ENCODE measurements at regions not wholly inside any gene's neighbourhood (a gene's known extent, or its start where the extent isn't known, plus 50 kb on each side); places are given as distances from the start of the nearest gene placed in this dataset.
"Not testable (repeated sequence)": the region's sequence is repeated elsewhere in the genome, so short reads cannot be mapped to it uniquely, and the experiment has no call there.

GRCh38 chr3:177359593-177360357, 162.5 kb upstream of the TBL1XR1 start:
- under 1% methylated on average over 40 of the region's 40 CpGs for WGBS
- DNase-seq (ENCODE audit: extremely low spot score), result peak; percentile 95
- Histone ChIP-seq H3K4me3 (ENCODE audit: low read depth, low read length) (peak overlapping the region; percentile 33), H3K27ac (ENCODE audit: low read depth) (peak overlapping the region; percentile 88), H3K4me1 (ENCODE audit: insufficient read depth) (no peaks in the 10 kb centered on the region), H3K36me3 (ENCODE audit: insufficient read depth) (no peaks in the 10 kb centered on the region)

- no peak for DNase-seq (ENCODE audit: extremely low spot score)
- WGBS, result 87% methylated on average over 13 of the region's 13 CpGs
- Histone ChIP-seq H3K27ac (ENCODE audit: low read depth) (peak overlapping the region; percentile 59), H3K36me3 (ENCODE audit: insufficient read depth) (no peaks in the 10 kb centered on the region), H3K4me3 (ENCODE audit: low read depth, low read length) (no peak overlapping the region), H3K4me1 (ENCODE audit: insufficient read depth) (no peaks in the 10 kb centered on the region)
These were observed 164.0 kb upstream of the TBL1XR1 start for GRCh38 chr3:177361081-177361938.

- no peak overlapping the region for H3K4me3 ChIP-seq (ENCODE audit: low read depth, low read length)
- DNase-seq (ENCODE audit: extremely low spot score), result no peak
- WGBS, result 54% methylated on average over 2 of the region's 2 CpGs
- H3K27ac ChIP-seq (ENCODE audit: low read depth), result no peak overlapping the region
- H3K36me3 ChIP-seq (ENCODE audit: insufficient read depth), result no peaks in the 10 kb centered on the region
- H3K4me1 ChIP-seq (ENCODE audit: insufficient read depth), result no peaks in the 10 kb centered on the region
These were observed 165.3 kb upstream of the TBL1XR1 start for GRCh38 chr3:177362626-177363025.

GRCh38 chr3:177364236-177364635, 167.0 kb upstream of the TBL1XR1 start:
- Histone ChIP-seq H3K36me3 (ENCODE audit: insufficient read depth) (no peaks in the 10 kb centered on the region), H3K4me3 (ENCODE audit: low read depth, low read length) (no peak overlapping the region), H3K27ac (ENCODE audit: low read depth) (no peak overlapping the region), H3K4me1 (ENCODE audit: insufficient read depth) (no peaks in the 10 kb centered on the region)
- 96% methylated on average over 4 of the region's 4 CpGs for WGBS
- DNase-seq (ENCODE audit: extremely low spot score), result no peak

- not testable (repeated sequence) for H3K4me1 ChIP-seq (ENCODE audit: insufficient read depth); H3K4me3 ChIP-seq (ENCODE audit: low read depth, low read length); H3K36me3 ChIP-seq (ENCODE audit: insufficient read depth); H3K27ac ChIP-seq (ENCODE audit: low read depth); DNase-seq (ENCODE audit: extremely low spot score)
- 96% methylated on average over 3 of the region's 3 CpGs for WGBS
These were observed 168.0 kb upstream of the TBL1XR1 start for GRCh38 chr3:177365294-177365693.

- no peaks in the 10 kb centered on the region for H3K4me1 ChIP-seq (ENCODE audit: insufficient read depth)
- no peak for DNase-seq (ENCODE audit: extremely low spot score)
- 90% methylated on average over 8 of the region's 8 CpGs for WGBS
- H3K4me3 ChIP-seq (ENCODE audit: low read depth, low read length), result no peak overlapping the region
- no peak overlapping the region for H3K27ac ChIP-seq (ENCODE audit: low read depth)
- no peaks in the 10 kb centered on the region for H3K36me3 ChIP-seq (ENCODE audit: insufficient read depth)
These were observed 170.5 kb upstream of the TBL1XR1 start for GRCh38 chr3:177367788-177368187.

- Histone ChIP-seq H3K36me3 (ENCODE audit: insufficient read depth) (no peaks in the 10 kb centered on the region), H3K27ac (ENCODE audit: low read depth) (no peak overlapping the region), H3K4me3 (ENCODE audit: low read depth, low read length) (no peak overlapping the region), H3K4me1 (ENCODE audit: insufficient read depth) (no peaks in the 10 kb centered on the region)
- no peak for DNase-seq (ENCODE audit: extremely low spot score)
- 72% methylated on average over 3 of the region's 3 CpGs for WGBS
These were observed 173.1 kb upstream of the TBL1XR1 start for GRCh38 chr3:177370246-177370822.

- no peak for DNase-seq (ENCODE audit: extremely low spot score)
- Histone ChIP-seq H3K27ac (ENCODE audit: low read depth) (no peak overlapping the region), H3K36me3 (ENCODE audit: insufficient read depth) (no peaks in the 10 kb centered on the region), H3K4me3 (ENCODE audit: low read depth, low read length) (no peak overlapping the region), H3K4me1 (ENCODE audit: insufficient read depth) (no peaks in the 10 kb centered on the region)
These were observed 173.9 kb upstream of the TBL1XR1 start for GRCh38 chr3:177371146-177371545.

- Histone ChIP-seq H3K4me3 (ENCODE audit: low read depth, low read length) (no peak overlapping the region), H3K4me1 (ENCODE audit: insufficient read depth) (no peaks in the 10 kb centered on the region), H3K36me3 (ENCODE audit: insufficient read depth) (no peaks in the 10 kb centered on the region), H3K27ac (ENCODE audit: low read depth) (no peak overlapping the region)
- WGBS, result 84% methylated on average over 2 of the region's 2 CpGs
- DNase-seq (ENCODE audit: extremely low spot score), result no peak
These were observed 174.6 kb upstream of the TBL1XR1 start for GRCh38 chr3:177371888-177372287.

GRCh38 chr3:177374323-177374722, 177.0 kb upstream of the TBL1XR1 start:
- Histone ChIP-seq H3K4me1 (ENCODE audit: insufficient read depth) (no peaks in the 10 kb centered on the region), H3K4me3 (ENCODE audit: low read depth, low read length) (no peak overlapping the region), H3K36me3 (ENCODE audit: insufficient read depth) (no peaks in the 10 kb centered on the region), H3K27ac (ENCODE audit: low read depth) (no peak overlapping the region)
- no peak for DNase-seq (ENCODE audit: extremely low spot score)
- WGBS, result 74% methylated on average over 3 of the region's 3 CpGs

- H3K27ac ChIP-seq (ENCODE audit: low read depth), result no peak overlapping the region
- no peak overlapping the region for H3K4me3 ChIP-seq (ENCODE audit: low read depth, low read length)
- no peaks in the 10 kb centered on the region for H3K4me1 ChIP-seq (ENCODE audit: insufficient read depth)
- DNase-seq (ENCODE audit: extremely low spot score), result no peak
- no peaks in the 10 kb centered on the region for H3K36me3 ChIP-seq (ENCODE audit: insufficient read depth)
- WGBS, result 91% methylated on average over 3 of the region's 3 CpGs
These were observed 178.0 kb upstream of the TBL1XR1 start for GRCh38 chr3:177375316-177375715.

- WGBS, result 70% methylated on average over 9 of the region's 9 CpGs
- Histone ChIP-seq H3K4me3 (ENCODE audit: low read depth, low read length) (no peak overlapping the region), H3K4me1 (ENCODE audit: insufficient read depth) (no peaks in the 10 kb centered on the region), H3K27ac (ENCODE audit: low read depth) (no peak overlapping the region), H3K36me3 (ENCODE audit: insufficient read depth) (no peaks in the 10 kb centered on the region)
- no peak for DNase-seq (ENCODE audit: extremely low spot score)
These were observed 179.9 kb upstream of the TBL1XR1 start for GRCh38 chr3:177377166-177377565.

GRCh38 chr3:177378168-177378567, 180.9 kb upstream of the TBL1XR1 start:
- no peak overlapping the region for H3K27ac ChIP-seq (ENCODE audit: low read depth)
- no peaks in the 10 kb centered on the region for H3K36me3 ChIP-seq (ENCODE audit: insufficient read depth)
- DNase-seq (ENCODE audit: extremely low spot score), result no peak
- no peak overlapping the region for H3K4me3 ChIP-seq (ENCODE audit: low read depth, low read length)
- no peaks in the 10 kb centered on the region for H3K4me1 ChIP-seq (ENCODE audit: insufficient read depth)
- 89% methylated on average over 7 of the region's 7 CpGs for WGBS

- H3K4me1 ChIP-seq (ENCODE audit: insufficient read depth), result no peaks in the 10 kb centered on the region
- WGBS, result 87% methylated on average over 3 of the region's 3 CpGs
- no peaks in the 10 kb centered on the region for H3K36me3 ChIP-seq (ENCODE audit: insufficient read depth)
- no peak for DNase-seq (ENCODE audit: extremely low spot score)
- no peak overlapping the region for H3K4me3 ChIP-seq (ENCODE audit: low read depth, low read length)
- no peak overlapping the region for H3K27ac ChIP-seq (ENCODE audit: low read depth)
These were observed 181.8 kb upstream of the TBL1XR1 start for GRCh38 chr3:177379045-177379444.

Measured in urinary bladder (tissue), 3 donors.